Liver (tissue), 3 donors: ENCODE measurements at regions not wholly inside any gene's neighbourhood (a gene's known extent, or its start where the extent isn't known, plus 50 kb on each side); places are given as distances from the start of the nearest gene placed in this dataset.

Source experiments
- ATF3 ChIP-seq: IDR thresholded peaks from 2 replicates; pipeline ENCODE4 v1.6.1; 2016; ENCODE audit warnings: antibody characterized with exemption
- CTCF ChIP-seq: fragments of 150-350 bp; IDR thresholded peaks from 2 replicates; pipeline ENCODE4 v1.5.1; 2017; ENCODE audit warnings: improper control_type of control experiment, low read depth, low read length; ENCODE audit not compliant: missing input control
- EGR1 ChIP-seq, 2 donors: IDR thresholded peaks; 2 replicates each; pipeline ENCODE4 v1.6.1; 2016 to 2018; ENCODE audit warnings: antibody characterized with exemption in 2 of 2, low read depth in 2 of 2
- FOXA1 ChIP-seq: IDR thresholded peaks from 2 replicates; pipeline ENCODE4 v1.6.1; 2016; ENCODE audit warnings: antibody characterized with exemption
- GABPA ChIP-seq, 2 donors: IDR thresholded peaks in 1 of 2; conservative IDR thresholded peaks in 1 of 2; 2 replicates each; pipeline ENCODE4 v1.6.1; 2016; ENCODE audit warnings: antibody characterized with exemption in 2 of 2, mild to moderate bottlenecking in 1 of 2, moderate library complexity in 1 of 2
- JUND ChIP-seq, 2 donors: IDR thresholded peaks; 2 replicates each; pipeline ENCODE4 v1.6.1; 2016; ENCODE audit warnings: antibody characterized with exemption in 2 of 2
- MAX ChIP-seq: IDR thresholded peaks from 2 replicates; pipeline ENCODE4 v1.6.1; 2016; ENCODE audit warnings: antibody characterized with exemption
- REST ChIP-seq: IDR thresholded peaks from 2 replicates; pipeline ENCODE4 v1.6.1; 2016; ENCODE audit warnings: antibody characterized with exemption, mild to moderate bottlenecking
- RXRA ChIP-seq, 2 donors: IDR thresholded peaks; 2 replicates each; pipeline ENCODE4 v1.6.1; 2017 to 2018; ENCODE audit warnings: antibody characterized with exemption in 2 of 2, mild to moderate bottlenecking in 1 of 2
- TAF1 ChIP-seq: conservative IDR thresholded peaks from 2 replicates; pipeline ENCODE4 v1.6.1; 2016; ENCODE audit warnings: antibody characterized with exemption, mild to moderate bottlenecking
- YY1 ChIP-seq: IDR thresholded peaks from 2 replicates; pipeline ENCODE4 v1.6.1; 2016; ENCODE audit warnings: antibody characterized with exemption, mild to moderate bottlenecking
- ZBTB33 ChIP-seq: IDR thresholded peaks from 2 replicates; pipeline ENCODE4 v1.6.1; 2016; ENCODE audit warnings: antibody characterized with exemption
- donor health status: healthy.
- donor health status: healthy.

GRCh38 chr7:34227525-34227924 lies 322.2 kb downstream of the BMPER start:
- TF ChIP-seq FOXA1 (no peak), TAF1 (no peak), CTCF (no peak), REST (no peak), EGR1 (IDR thresholded peaks at IDR 0.05; ENCODE audit: low read depth in 2 of 2) (no peak), GABPA (IDR thresholded peaks at IDR 0.05 in 1 of 2, conservative IDR thresholded peaks at IDR 0.05 in 1 of 2) (no peak), ATF3 (no peak), MAX (no peak), RXRA (IDR thresholded peaks at IDR 0.05) (no peak), YY1 (no peak), JUND (IDR thresholded peaks at IDR 0.05) (no peak), ZBTB33 (no peak)
